HEK293T (cell line): ENCODE measurements at regions not wholly inside any gene's neighbourhood (a gene's known extent, or its start where the extent isn't known, plus 50 kb on each side); places are given as distances from the start of the nearest gene placed in this dataset.
A peak's percentile ranks its signal among the peaks of the same experiment; 100 is the strongest.

Source experiments
- CTCF ChIA-PET: fragments of 350-600 bp; formaldehyde crosslinking; extraction: SDS; loops from one replicate; lab custom pipeline; 2021; ENCODE audit warnings: antibody characterized with exemption, inconsistent platforms; lab: Yijun Ruan, JAX
- POLR2A ChIA-PET: fragments of 350-600 bp; formaldehyde crosslinking; extraction: SDS; loops from one replicate; lab custom pipeline; 2020; ENCODE audit warnings: antibody characterized with exemption, inconsistent platforms; lab: Yijun Ruan, JAX
- DNase-seq: peaks from one replicate; pipeline ENCODE4 v3.0.0; 2012; ENCODE audit warnings: mixed read lengths; ENCODE audit errors: extremely low spot score
- ARNT ChIP-seq: fragments of 450-650 bp; IDR thresholded peaks from 2 replicates; pipeline ENCODE4 v1.6.1; 2017; ENCODE audit warnings: mild to moderate bottlenecking
- BHLHE40 ChIP-seq: fragments of 450-650 bp; IDR thresholded peaks from 2 replicates; pipeline ENCODE4 v1.6.1; 2016; ENCODE audit warnings: mild to moderate bottlenecking, moderate library complexity, borderline replicate concordance
- CTBP1 ChIP-seq: fragments of 450-650 bp; IDR thresholded peaks from 2 replicates; pipeline ENCODE4 v1.6.1; 2016; ENCODE audit warnings: borderline replicate concordance
- ELF4 ChIP-seq: fragments of 450-650 bp; IDR thresholded peaks from 2 replicates; pipeline ENCODE4 v1.6.1; 2017; ENCODE audit warnings: antibody characterized with exemption
- FOXA1 ChIP-seq: fragments of 450-650 bp; IDR thresholded peaks from 2 replicates; pipeline ENCODE4 v1.6.1; 2016; ENCODE audit warnings: mild to moderate bottlenecking
- FOXK2 ChIP-seq: fragments of 450-650 bp; IDR thresholded peaks from 2 replicates; pipeline ENCODE4 v1.6.1; 2016; ENCODE audit warnings: mild to moderate bottlenecking
- FOXM1 ChIP-seq: fragments of 450-650 bp; IDR thresholded peaks from 2 replicates; pipeline ENCODE4 v1.6.1; 2017; ENCODE audit warnings: mild to moderate bottlenecking, borderline replicate concordance
- HDGF ChIP-seq: fragments of 450-650 bp; IDR thresholded peaks from 2 replicates; pipeline ENCODE4 v1.6.1; 2017; ENCODE audit warnings: antibody characterized with exemption, borderline replicate concordance
- L3MBTL2 ChIP-seq: fragments of 450-650 bp; conservative IDR thresholded peaks from 2 replicates; pipeline ENCODE4 v1.6.1; 2016; ENCODE audit warnings: mild to moderate bottlenecking
- LEF1 ChIP-seq: fragments of 450-650 bp; IDR thresholded peaks from 2 replicates; pipeline ENCODE4 v1.6.1; 2017; ENCODE audit warnings: mild to moderate bottlenecking, borderline replicate concordance
- NFRKB ChIP-seq: fragments of 450-650 bp; IDR thresholded peaks from 2 replicates; pipeline ENCODE4 v1.6.1; 2016; ENCODE audit warnings: mild to moderate bottlenecking, moderate library complexity
- PKNOX1 ChIP-seq: fragments of 450-650 bp; IDR thresholded peaks from 2 replicates; pipeline ENCODE4 v1.6.1; 2016
- SP1 ChIP-seq: fragments of 450-650 bp; IDR thresholded peaks from 2 replicates; pipeline ENCODE4 v1.6.1; 2017
- SUZ12 ChIP-seq: fragments of 450-650 bp; IDR thresholded peaks from 2 replicates; pipeline ENCODE4 v1.6.1; 2016; ENCODE audit warnings: mild to moderate bottlenecking
- TARDBP ChIP-seq: fragments of 450-650 bp; IDR thresholded peaks from 2 replicates; pipeline ENCODE4 v1.6.1; 2016
- ZNF384 ChIP-seq: fragments of 450-650 bp; IDR thresholded peaks from 2 replicates; pipeline ENCODE4 v1.6.1; 2016

GRCh38 chr5:89292487-89292886 lies 409.5 kb upstream of the MEF2C start:
- TF ChIP-seq ZNF384 (no peak), CTBP1 (no peak)
- ChIA-PET CTCF (no interaction called here), POLR2A (no interaction called here)
- no peak for DNase-seq

GRCh38 chr5:89289604-89290003 lies 406.6 kb upstream of the MEF2C start:
- CTCF ChIA-PET = no interaction called here
- POLR2A ChIA-PET = no interaction called here
- DNase-seq = no peak
- TF ChIP-seq LEF1 (no peak), FOXK2 (no peak), NFRKB (no peak), BHLHE40 (no peak), L3MBTL2 (no peak), TARDBP (no peak), ELF4 (no peak), FOXA1 (no peak), HDGF (no peak), ZNF384 (no peak), SUZ12 (no peak), SP1 (no peak), CTBP1 (no peak)

GRCh38 chr5:89287964-89288363 lies 405.0 kb upstream of the MEF2C start:
- ChIA-PET POLR2A (no interaction called here), CTCF (no interaction called here)
- TF ChIP-seq BHLHE40 (no peak), NFRKB (no peak), FOXM1 (no peak), ELF4 (no peak), SP1 (no peak), ARNT (no peak), FOXA1 (no peak), FOXK2 (no peak), PKNOX1 (no peak), L3MBTL2 (no peak), SUZ12 (no peak), TARDBP (no peak)
- no peak for DNase-seq

- ChIA-PET POLR2A (no interaction called here), CTCF (no interaction called here)
- DNase-seq = no peak
- TF ChIP-seq L3MBTL2 (no peak), PKNOX1 (peak; percentile 60)
These were observed 403.3 kb upstream of the MEF2C start for GRCh38 chr5:89286320-89286719.

GRCh38 chr5:89283728-89284493 lies 400.9 kb upstream of the MEF2C start:
- TF ChIP-seq SUZ12 = no peak
- peak; percentile 68 for TF ChIP-seq ZNF384
- CTCF ChIA-PET = interaction anchor here (0.5 kb wide), 1 partner anchor 1648 kb away, joined by 3 read pairs; no protein-coding TSS in a partner anchor
- no peak for DNase-seq
- POLR2A ChIA-PET = no interaction called here

GRCh38 chr5:89282554-89283510 lies 399.8 kb upstream of the MEF2C start:
- ChIA-PET POLR2A (no interaction called here), CTCF (no interaction called here)
- no peak for TF ChIP-seq BHLHE40
- peak; percentile 36; the same call in 1 of the 2 replicates for TF ChIP-seq CTBP1
- peak; percentile 83 for TF ChIP-seq PKNOX1
- DNase-seq = peak; percentile 11
